GM12891 (cell line): ENCODE measurements at regions not wholly inside any gene's neighbourhood (a gene's known extent, or its start where the extent isn't known, plus 50 kb on each side); places are given as distances from the start of the nearest gene placed in this dataset.

ENCODE experiments used
- POLR2A ChIP-seq: IDR thresholded peaks from 2 replicates; pipeline ENCODE4 v1.6.1; 2011; ENCODE audit warnings: low read depth, low read length, control low read depth
- POLR2AphosphoS5 ChIP-seq: IDR thresholded peaks from 2 replicates; pipeline ENCODE4 v1.6.1; 2011; ENCODE audit warnings: low read depth, low read length, control low read depth
- POU2F2 ChIP-seq: IDR thresholded peaks from 2 replicates; pipeline ENCODE4 v1.6.1; 2011; ENCODE audit warnings: low read depth, mild to moderate bottlenecking, control low read depth, low read length, moderate library complexity
- SPI1 ChIP-seq: IDR thresholded peaks from 2 replicates; pipeline ENCODE4 v1.6.1; 2011; ENCODE audit warnings: low read depth, low read length, control low read depth
- TAF1 ChIP-seq: IDR thresholded peaks from 2 replicates; pipeline ENCODE4 v1.6.1; 2011; ENCODE audit warnings: low read depth, low read length, control low read depth

DNA sequence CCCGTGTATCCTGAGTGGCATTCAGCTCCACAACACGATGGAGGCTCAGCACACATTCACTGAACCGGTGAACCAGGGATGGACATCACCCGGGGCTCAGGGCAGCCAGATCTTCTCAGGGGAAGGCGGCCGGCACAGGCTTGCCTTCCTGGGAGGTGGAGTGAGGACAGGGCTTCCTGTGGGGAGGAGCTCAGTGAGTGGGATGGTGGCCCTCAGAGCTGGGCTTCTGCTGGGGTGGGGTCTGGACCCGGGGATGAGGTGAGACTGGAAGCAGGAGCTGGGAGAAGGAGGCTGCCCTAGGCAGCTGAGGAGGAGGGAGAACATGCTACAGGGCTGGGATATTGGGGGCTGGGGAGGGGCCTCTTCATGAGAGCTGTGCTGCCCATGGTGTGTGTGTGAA is 58.5 kb upstream of the PRR23E start:
- TF ChIP-seq POLR2A = no peak
- no peak for TF ChIP-seq POLR2AphosphoS5
- TF ChIP-seq SPI1 = no peak
- TF ChIP-seq TAF1 = no peak
- TF ChIP-seq POU2F2 = no peak
